ENCODE measurements at regions not wholly inside any gene's neighbourhood (a gene's known extent, or its start where the extent isn't known, plus 50 kb on each side); places are given as distances from the start of the nearest gene placed in this dataset.

DNA sequence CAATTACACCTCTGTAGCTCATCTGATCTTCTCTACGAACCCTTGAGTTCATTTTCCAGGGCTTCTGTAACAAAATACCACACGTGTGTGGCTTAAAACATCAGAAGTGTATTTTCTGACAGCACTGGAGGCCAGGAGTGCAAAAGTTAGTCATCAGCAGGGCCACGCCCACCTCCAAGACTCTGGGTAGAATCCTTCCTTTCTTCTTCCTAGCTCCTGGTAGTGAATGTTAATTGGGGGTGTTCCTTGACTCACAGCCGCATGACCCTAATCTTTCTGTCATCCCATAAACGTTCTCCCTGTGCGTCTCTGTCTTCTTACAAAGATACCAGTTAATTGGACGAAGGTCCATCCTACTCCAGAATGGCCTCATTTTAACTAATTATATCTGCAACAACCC, 115.0 kb downstream of the TRIML1 start:
- TF ChIP-seq, protein P1, sequence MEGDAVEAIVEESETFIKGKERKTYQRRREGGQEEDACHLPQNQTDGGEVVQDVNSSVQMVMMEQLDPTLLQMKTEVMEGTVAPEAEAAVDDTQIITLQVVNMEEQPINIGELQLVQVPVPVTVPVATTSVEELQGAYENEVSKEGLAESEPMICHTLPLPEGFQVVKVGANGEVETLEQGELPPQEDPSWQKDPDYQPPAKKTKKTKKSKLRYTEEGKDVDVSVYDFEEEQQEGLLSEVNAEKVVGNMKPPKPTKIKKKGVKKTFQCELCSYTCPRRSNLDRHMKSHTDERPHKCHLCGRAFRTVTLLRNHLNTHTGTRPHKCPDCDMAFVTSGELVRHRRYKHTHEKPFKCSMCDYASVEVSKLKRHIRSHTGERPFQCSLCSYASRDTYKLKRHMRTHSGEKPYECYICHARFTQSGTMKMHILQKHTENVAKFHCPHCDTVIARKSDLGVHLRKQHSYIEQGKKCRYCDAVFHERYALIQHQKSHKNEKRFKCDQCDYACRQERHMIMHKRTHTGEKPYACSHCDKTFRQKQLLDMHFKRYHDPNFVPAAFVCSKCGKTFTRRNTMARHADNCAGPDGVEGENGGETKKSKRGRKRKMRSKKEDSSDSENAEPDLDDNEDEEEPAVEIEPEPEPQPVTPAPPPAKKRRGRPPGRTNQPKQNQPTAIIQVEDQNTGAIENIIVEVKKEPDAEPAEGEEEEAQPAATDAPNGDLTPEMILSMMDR (IDR thresholded peaks at IDR 0.05), result no peak
- TF ChIP-seq POLR2A (IDR thresholded peaks at IDR 0.05) (no peak), POLR2AphosphoS5 (IDR thresholded peaks at IDR 0.05; ENCODE audit: insufficient read depth in 1 of 2, low read depth in 1 of 2) (no peak)
